ENCODE measurements at regions not wholly inside any gene's neighbourhood (a gene's known extent, or its start where the extent isn't known, plus 50 kb on each side); places are given as distances from the start of the nearest gene placed in this dataset.
"Not testable (repeated sequence)": the region's sequence is repeated elsewhere in the genome, so short reads cannot be mapped to it uniquely, and the experiment has no call there.

GRCh38 chr5:119987077-119987476, 357.7 kb downstream of the FAM170A start:
- no CpG with 5 or more reads among the region's 7 CpGs for WGBS, 2 experiments (ENCODE audit: extremely low coverage in 2 of 2, insufficient read length in 1 of 2)
- H3K18ac ChIP-seq (ENCODE audit: low read depth, low read length); H2AK5ac ChIP-seq (ENCODE audit: low read depth, low read length); H3K4me3 ChIP-seq (ENCODE audit: insufficient read depth, low read depth, low read length); H2BK20ac ChIP-seq (ENCODE audit: low read depth, low read length); dilution Hi-C loops (cut with HindIII; ENCODE audit: low sequenced_read_pairs, unreplicated experiment); POLR2A ChIA-PET (ENCODE audit: unreplicated experiment); H3K27me3 ChIP-seq (ENCODE audit: control insufficient read depth, insufficient read depth, low read length); H4K5ac ChIP-seq (ENCODE audit: low read depth, low read length); intact Hi-C loops (cut with micrococcal nuclease); H3K4me2 ChIP-seq (ENCODE audit: low read depth, low read length); H4K91ac ChIP-seq (ENCODE audit: insufficient read depth, low read depth, low read length); H3K36me3 ChIP-seq (ENCODE audit: control insufficient read depth, insufficient read depth, low read length); H3K9me1 ChIP-seq (ENCODE audit: insufficient read depth, low read length); in situ Hi-C loops (cut with MboI; ENCODE audit: low sequenced_read_pairs); BruUV-seq (replicated peaks); H3K9ac ChIP-seq (ENCODE audit: low read depth, low read length); H4K8ac ChIP-seq (ENCODE audit: low read depth in 2 of 2, low read length in 2 of 2); H2BK15ac ChIP-seq (ENCODE audit: low read depth, low read length); DNase-seq; H4K20me1 ChIP-seq (ENCODE audit: insufficient read depth, low read length); H3K23ac ChIP-seq (ENCODE audit: low read depth, low read length); H3K56ac ChIP-seq (ENCODE audit: extremely low read depth, insufficient read depth, low read length); H3K4me1 ChIP-seq (ENCODE audit: control insufficient read depth, insufficient read depth, low read length); H3K9me3 ChIP-seq (ENCODE audit: control insufficient read depth, insufficient read depth, low read length); CTCF ChIA-PET; H2BK5ac ChIP-seq (ENCODE audit: low read depth, low read length, poor library complexity, severe bottlenecking); H3K4ac ChIP-seq (ENCODE audit: low read depth, low read length); H2AFZ ChIP-seq (replicated peaks; ENCODE audit: low read length, poor library complexity); ATAC-seq (ENCODE audit: low read depth); H3K79me1 ChIP-seq (ENCODE audit: low read depth in 1 of 2, low read length in 2 of 2); H2BK120ac ChIP-seq (ENCODE audit: low read depth, low read length); H3K14ac ChIP-seq (replicated peaks; ENCODE audit: low read depth, low read length); H2AK9ac ChIP-seq (replicated peaks; ENCODE audit: low read depth, low read length, poor library complexity); H3K27ac ChIP-seq (ENCODE audit: insufficient read depth, low read length): not testable (repeated sequence)
